SJSA1 (cell line): ENCODE measurements at regions not wholly inside any gene's neighbourhood (a gene's known extent, or its start where the extent isn't known, plus 50 kb on each side); places are given as distances from the start of the nearest gene placed in this dataset.
"Not testable (repeated sequence)": the region's sequence is repeated elsewhere in the genome, so short reads cannot be mapped to it uniquely, and the experiment has no call there.

Experiments used
- DNase-seq, 2 experiments: peaks; one replicate each; pipeline ENCODE4 v3.0.0-alpha.2; 2015 to 2020; ENCODE audit warnings: low spot score in 2 of 2, low read depth in 1 of 2
- H3K27ac ChIP-seq: fragments of 250-450 bp; sonication (Bioruptor Pico); 2 replicates; pipeline ENCODE4 v1.5.1; 2020; ENCODE audit warnings: mild to moderate bottlenecking, moderate library complexity
- H3K27me3 ChIP-seq: fragments of 250-450 bp; sonication (Bioruptor Pico); replicated peaks from 2 replicates; pipeline ENCODE4 v1.5.1; 2020; ENCODE audit warnings: mild to moderate bottlenecking, moderate library complexity
- H3K36me3 ChIP-seq: fragments of 250-450 bp; sonication (Bioruptor Pico); 2 replicates; pipeline ENCODE4 v1.5.1; 2020; ENCODE audit warnings: mild to moderate bottlenecking
- H3K4me1 ChIP-seq: fragments of 250-450 bp; sonication (Bioruptor Pico); replicated peaks from 2 replicates; pipeline ENCODE4 v1.6.1; 2021; ENCODE audit warnings: mild to moderate bottlenecking
- H3K4me3 ChIP-seq: fragments of 250-450 bp; sonication (Bioruptor Pico); 2 replicates; pipeline ENCODE4 v1.5.1; 2020; ENCODE audit warnings: mild to moderate bottlenecking
- H3K9me3 ChIP-seq: fragments of 250-450 bp; sonication (Bioruptor Pico); replicated peaks from 2 replicates; pipeline ENCODE4 v1.5.1; 2020; ENCODE audit warnings: mild to moderate bottlenecking

DNA sequence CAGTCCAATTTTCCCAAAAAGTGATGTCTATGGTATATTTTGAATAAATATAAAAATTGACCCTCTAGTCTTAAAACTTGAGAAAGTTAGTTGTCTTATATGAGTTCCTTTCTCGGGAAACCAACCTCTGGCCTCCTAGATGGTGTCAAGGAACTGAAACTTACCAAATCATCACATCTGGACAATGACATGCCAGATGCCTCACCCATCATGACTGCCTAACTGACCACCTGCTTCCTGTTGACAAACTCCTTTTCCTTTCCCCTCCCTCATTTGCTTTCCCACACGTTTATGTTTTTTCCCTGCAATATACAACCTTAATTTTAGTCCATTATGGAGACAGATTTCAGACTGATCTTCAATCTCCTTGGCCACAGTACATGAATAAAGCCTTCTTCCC is 731.0 kb downstream of the EPHA7 start:
- Histone ChIP-seq H3K4me3 (no peak overlapping the region), H3K27ac (no peak overlapping the region)

DNA sequence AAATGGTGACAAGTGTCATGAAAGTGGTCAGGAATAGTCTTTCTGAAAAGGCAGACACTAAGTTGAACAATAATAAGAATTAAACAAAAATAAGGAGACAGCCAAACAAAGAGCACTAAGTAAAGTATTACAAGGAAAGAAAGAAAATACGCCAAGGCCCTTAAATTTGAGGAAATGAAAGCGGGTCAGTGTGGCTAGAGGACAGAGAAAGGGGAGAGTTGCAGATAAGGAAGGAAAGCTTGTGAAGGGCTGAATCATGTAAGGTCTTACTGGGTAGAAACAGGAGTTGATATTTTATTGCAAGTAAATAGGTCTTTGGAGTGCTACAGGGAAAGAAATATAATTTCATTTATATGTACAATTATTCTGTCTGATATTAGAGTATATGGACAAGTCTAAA is 732.1 kb downstream of the EPHA7 start:
- H3K9me3 ChIP-seq: no peaks in the 10 kb centered on the region; the same call in 1 of the 2 replicates
- no peak for DNase-seq

More for the DNA sequence above, 731.0 kb downstream of the EPHA7 start:
- Histone ChIP-seq H3K36me3 (no peaks in the 10 kb centered on the region), H3K27me3 (no peaks in the 10 kb centered on the region), H3K9me3 (no peaks in the 10 kb centered on the region; the same call in 1 of the 2 replicates), H3K4me1 (no peaks in the 10 kb centered on the region)
- no peak for DNase-seq

DNA sequence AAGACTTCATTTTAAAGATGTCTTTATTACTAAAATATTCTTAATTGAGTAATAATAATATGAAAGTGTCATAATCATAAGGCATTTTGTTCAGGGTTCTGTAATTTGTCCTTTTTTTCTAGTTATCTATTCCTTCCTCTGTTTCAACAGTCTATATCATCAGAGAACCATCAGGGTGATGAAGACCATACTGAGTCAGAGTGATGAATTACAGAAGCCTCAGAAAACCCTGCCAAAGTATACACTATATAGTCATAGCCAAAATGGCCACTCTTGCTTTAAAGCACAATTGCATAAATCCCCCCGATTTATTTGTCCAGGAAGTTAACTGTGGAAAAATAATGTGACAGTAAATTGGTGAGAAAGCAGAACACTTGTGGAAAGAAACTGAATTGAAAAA is 735.0 kb downstream of the EPHA7 start:
- Histone ChIP-seq H3K36me3 (no peaks in the 10 kb centered on the region), H3K4me1 (no peaks in the 10 kb centered on the region), H3K9me3 (no peaks in the 10 kb centered on the region), H3K27me3 (no peaks in the 10 kb centered on the region), H3K4me3 (no peak overlapping the region), H3K27ac (no peak overlapping the region)
- no peak for DNase-seq

More for the DNA sequence above, 732.1 kb downstream of the EPHA7 start:
- Histone ChIP-seq H3K27ac (no peak overlapping the region), H3K36me3 (no peaks in the 10 kb centered on the region), H3K4me3 (no peak overlapping the region), H3K27me3 (no peaks in the 10 kb centered on the region), H3K4me1 (no peaks in the 10 kb centered on the region)

DNA sequence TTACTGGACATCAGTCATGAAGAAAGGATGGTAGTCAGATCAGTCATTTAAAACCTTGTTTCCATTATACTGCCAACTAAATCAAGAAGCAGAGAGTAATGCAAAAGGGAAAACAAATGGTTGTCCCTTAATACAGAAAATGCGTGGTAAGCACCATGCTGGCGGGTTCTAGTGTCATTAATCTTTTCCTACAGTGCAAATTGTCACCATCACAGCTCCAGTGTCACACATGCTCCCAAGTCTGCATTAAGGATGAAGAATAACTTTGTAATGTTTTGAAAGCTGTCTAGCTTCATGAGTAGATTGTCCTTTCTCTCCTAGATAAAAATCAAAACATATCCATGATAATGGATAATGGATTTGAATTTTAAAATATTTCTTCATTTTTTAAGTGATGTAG is 735.6 kb downstream of the EPHA7 start:
- H3K9me3 ChIP-seq: no peaks in the 10 kb centered on the region
- no peaks in the 10 kb centered on the region for H3K36me3 ChIP-seq
- H3K27ac ChIP-seq: no peak overlapping the region
- H3K4me1 ChIP-seq: no peaks in the 10 kb centered on the region
- H3K27me3 ChIP-seq: no peaks in the 10 kb centered on the region
- no peak for DNase-seq
- H3K4me3 ChIP-seq: no peak overlapping the region

DNA sequence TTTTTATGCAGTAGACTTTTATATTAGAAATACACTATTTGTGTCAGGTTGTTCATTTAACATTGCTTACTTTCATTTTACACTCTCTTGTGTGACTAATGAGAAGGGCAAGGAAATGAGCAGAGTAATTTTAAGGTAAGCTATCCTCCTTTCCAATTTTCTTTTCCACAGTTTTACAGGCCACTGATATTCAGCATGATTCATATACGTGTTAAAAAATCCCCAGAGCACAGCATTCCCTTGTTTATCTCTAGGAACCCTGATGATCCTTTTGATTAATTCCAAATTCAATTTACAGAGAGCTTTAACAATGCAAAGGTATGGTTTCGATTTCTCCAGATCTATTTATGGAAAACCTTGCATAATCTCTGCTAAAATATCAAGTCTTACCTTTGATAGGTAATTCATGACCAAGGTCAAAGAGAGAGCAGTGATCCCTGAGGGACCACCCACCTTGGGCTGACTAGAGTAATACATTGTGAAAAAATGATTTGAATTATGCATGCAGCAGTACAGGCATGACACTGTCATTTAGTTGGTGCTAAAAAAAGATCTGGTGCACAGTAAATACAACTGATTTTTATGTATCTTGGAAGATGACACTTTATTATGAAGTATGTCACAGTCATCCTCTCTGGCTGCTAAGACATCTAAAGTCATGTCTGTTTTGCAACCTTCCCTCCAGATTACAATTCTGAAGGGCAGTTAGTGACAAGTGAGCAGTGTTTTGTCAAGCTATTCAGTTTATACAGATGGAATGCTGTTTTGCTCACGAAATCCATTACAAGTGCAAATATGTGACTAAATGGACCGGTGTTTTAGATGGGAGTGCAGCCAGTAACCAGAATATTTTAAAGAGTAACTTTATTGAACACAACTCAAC is 736.6 kb downstream of the EPHA7 start:
- H3K27ac ChIP-seq: no peak overlapping the region
- DNase-seq: no peak
- H3K4me3 ChIP-seq: no peak overlapping the region
- no peaks in the 10 kb centered on the region for H3K36me3 ChIP-seq
- no peaks in the 10 kb centered on the region for H3K9me3 ChIP-seq
- no peaks in the 10 kb centered on the region for H3K4me1 ChIP-seq
- no peaks in the 10 kb centered on the region for H3K27me3 ChIP-seq

DNA sequence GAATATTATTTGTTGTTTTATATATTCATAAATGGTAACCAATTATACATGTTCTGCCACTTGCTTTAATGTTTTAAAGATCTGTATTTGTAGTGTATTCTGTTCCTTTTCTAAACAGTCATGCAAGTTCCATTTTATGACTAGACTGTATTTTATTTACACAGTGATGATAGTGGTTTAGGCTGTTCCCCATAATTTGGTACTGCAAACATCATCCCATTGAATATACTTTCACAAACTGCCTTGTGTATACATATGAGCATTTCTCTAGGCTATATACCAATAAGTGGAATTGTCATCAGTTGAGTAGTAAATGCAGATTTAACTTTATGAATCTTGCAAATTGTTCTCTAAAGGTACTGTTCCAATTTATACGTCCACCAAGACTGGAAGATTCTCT is 738.0 kb downstream of the EPHA7 start:
- no peak overlapping the region for H3K4me3 ChIP-seq
- no peaks in the 10 kb centered on the region for H3K4me1 ChIP-seq
- H3K27me3 ChIP-seq: no peaks in the 10 kb centered on the region
- no peak overlapping the region for H3K27ac ChIP-seq
- DNase-seq: no peak
- no peaks in the 10 kb centered on the region for H3K36me3 ChIP-seq
- H3K9me3 ChIP-seq: no peaks in the 10 kb centered on the region

DNA sequence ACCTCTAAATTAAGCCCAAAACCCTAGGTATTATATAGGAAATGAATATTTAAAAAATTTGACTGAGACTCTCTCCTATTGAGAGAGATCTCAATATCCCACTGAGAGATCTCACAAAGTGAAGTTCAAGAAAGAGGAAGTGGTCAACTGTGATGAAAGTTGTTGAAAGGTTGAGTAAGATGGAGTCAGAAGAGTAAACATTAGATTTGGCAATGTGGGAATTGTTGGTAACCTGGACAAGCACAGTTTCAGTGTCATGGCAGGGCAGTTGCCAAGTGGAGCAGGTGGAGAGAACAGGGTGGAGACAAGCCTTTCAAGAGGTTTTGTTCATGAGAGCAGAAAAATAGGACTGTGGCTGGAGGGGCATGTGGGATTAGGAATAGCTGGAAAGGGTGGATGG is 747.9 kb downstream of the EPHA7 start:
- DNase-seq, H3K27me3 ChIP-seq, H3K4me1 ChIP-seq, H3K27ac ChIP-seq, H3K9me3 ChIP-seq, H3K36me3 ChIP-seq, H3K4me3 ChIP-seq: not testable (repeated sequence)

DNA sequence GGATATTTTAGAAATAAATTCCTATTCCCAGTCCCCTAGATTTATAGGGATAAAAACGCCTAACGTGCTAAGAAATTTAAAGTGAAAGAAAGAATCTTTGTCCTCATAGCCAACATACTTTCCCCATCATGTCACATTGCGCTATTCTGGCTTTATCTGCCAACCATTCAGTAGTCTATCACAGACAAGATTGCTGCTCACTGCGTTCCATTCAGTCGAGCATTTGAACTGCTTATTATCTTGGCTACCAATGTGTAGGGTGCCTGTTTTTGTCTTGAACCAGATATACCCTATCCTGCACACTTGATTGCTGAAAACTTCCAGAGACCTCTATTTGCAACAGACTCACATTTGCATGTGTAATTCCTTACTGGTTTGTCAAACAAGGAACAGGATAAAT is 751.5 kb downstream of the EPHA7 start:
- no peaks in the 10 kb centered on the region for H3K9me3 ChIP-seq
- no peaks in the 10 kb centered on the region for H3K4me1 ChIP-seq
- H3K27me3 ChIP-seq: no peaks in the 10 kb centered on the region
- no peaks in the 10 kb centered on the region for H3K36me3 ChIP-seq
- DNase-seq: no peak
- H3K4me3 ChIP-seq: no peak overlapping the region
- H3K27ac ChIP-seq: no peak overlapping the region

DNA sequence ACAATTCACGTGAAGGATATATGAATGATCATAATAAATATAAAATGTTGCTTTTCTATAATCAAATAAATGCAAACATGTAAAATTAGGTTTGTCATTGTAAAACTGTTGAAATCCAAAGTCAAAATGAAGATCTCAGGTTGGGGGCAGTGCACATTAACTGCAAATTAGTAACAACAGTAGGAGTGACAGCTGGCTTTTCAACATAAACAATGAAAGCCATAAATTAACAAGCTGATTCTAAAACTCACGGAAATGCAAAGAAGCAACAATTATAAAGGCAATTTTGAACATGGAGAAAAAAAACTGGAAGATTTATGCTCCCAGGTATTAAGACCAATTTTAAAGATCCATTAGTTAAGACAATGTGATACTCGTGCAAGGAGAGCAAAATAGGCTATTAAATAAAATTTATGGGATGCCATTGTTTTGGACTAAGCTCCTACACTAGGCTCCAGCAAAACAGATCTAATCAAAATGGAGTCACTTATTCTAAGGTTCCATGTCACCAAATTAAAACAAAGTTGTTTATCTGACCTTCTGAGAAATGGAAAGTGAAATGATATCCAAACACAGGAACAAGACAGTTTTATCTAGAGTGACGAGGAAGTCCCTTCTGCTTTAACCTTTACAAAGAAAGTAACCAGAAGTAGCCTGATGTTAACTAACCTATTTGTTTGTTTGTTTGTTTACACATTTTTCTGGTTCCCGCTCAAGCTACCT is 770.8 kb downstream of the EPHA7 start:
- Histone ChIP-seq H3K36me3 (no peaks in the 10 kb centered on the region), H3K4me3 (no peak overlapping the region), H3K9me3 (no peaks in the 10 kb centered on the region; the same call in 1 of the 2 replicates), H3K27ac (no peak overlapping the region), H3K27me3 (no peaks in the 10 kb centered on the region), H3K4me1 (no peaks in the 10 kb centered on the region)
- DNase-seq: no peak

DNA sequence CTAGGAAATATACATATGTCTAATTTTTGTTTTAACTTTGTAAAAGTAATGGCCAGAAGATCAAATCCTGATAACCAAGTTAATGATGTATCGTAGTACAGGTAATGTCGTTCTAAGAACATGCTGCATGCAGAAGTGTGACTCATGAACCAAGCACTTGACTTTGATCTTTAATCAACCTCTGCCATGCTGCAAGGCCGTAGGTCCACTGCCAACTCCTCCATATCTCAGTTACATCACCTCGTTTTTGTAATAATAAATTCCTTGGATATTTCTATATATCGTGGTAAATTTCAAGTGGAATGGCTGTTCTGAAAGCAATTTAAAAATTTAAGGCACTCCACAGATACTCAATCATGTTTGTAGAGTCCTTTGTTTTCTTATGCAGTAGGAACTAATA is 771.7 kb downstream of the EPHA7 start:
- Histone ChIP-seq H3K27me3 (no peaks in the 10 kb centered on the region), H3K27ac (no peak overlapping the region), H3K4me1 (no peaks in the 10 kb centered on the region), H3K4me3 (no peak overlapping the region), H3K36me3 (no peaks in the 10 kb centered on the region), H3K9me3 (no peaks in the 10 kb centered on the region; the same call in 1 of the 2 replicates)
- DNase-seq: no peak

DNA sequence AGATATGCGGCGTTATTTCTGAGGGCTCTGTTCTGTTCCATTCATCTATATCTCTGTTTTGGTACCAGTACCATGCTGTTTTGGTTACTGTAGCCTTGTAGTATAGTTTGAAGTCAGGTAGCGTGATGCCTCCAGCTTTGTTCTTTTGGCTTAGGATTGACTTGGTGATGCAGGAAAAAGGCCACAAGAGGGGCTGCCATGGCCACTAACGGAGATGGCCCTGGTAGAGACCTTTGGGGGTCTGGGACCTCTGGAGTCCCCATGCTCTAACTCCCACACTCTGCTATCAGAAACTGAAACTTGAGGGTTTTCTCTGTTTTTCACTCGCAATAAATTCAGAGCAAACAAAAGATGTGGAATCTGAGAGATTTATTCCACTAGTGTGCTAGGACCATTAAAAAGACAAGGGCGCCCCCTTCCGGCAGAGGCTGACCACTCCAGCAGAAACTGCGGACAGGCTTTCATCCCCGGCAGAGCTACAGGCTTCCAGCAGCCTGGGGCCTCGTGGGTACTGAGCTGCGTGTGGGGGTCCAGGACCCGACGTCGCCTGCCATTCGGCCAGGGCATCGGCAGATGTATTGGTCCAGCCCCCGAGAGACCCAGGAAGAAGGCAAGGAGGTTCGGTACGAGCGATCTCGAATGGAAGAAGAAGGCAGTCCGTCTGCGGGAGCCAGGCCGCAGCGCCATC is 775.1 kb downstream of the EPHA7 start:
- not testable (repeated sequence) for H3K4me1 ChIP-seq, H3K9me3 ChIP-seq, H3K27me3 ChIP-seq, H3K27ac ChIP-seq, H3K36me3 ChIP-seq, H3K4me3 ChIP-seq
- peak; percentile 9 to 51 for DNase-seq

DNA sequence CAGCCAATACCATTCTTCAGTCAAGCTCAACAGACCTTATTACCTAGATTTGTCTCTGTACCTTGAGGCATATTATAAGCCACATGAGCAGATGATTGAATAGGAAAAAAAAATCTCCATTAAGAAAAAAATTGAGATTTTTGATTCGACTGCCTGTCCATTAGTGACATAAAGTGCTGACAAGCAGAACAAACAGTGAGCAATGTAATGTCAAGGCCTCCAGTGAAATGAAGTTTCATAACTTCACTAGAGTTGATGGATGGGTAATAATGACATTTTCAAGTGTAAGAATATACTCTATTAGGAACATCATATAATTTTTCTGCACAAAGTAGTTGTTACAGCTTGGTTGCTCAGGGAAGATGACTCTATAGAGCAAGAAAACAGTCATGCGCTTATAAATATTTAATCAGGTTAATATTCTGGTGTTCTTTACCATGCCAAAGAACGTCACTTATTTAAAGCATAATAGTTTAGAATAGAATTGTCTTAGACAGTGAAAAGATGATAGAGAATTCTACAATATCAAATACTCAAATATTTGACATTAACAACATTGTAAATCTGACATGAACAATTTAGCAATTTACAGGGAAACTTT is 783.7 kb downstream of the EPHA7 start:
- Histone ChIP-seq H3K27ac (no peak overlapping the region), H3K4me3 (no peak overlapping the region), H3K36me3 (no peaks in the 10 kb centered on the region), H3K9me3 (no peaks in the 10 kb centered on the region), H3K4me1 (no peaks in the 10 kb centered on the region), H3K27me3 (no peaks in the 10 kb centered on the region)
- DNase-seq: no peak

DNA sequence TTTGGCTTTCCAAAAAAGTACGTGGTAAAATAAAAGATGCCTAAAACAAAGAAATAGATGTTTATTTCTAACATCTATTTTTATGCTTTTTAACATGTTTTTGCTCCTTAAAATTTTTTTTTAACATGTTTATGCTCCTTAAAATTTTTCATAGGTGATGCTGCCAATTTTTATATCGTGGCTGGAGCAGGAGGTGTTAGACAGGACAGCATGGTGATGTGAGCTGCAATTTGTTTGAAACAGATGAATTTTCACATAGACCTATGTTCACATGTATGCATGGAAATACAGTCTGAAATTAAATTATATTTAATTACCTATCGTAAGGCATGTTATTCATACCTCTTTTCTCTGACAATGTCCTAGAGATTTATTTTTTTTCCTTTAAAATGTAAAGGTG is 784.8 kb downstream of the EPHA7 start:
- Histone ChIP-seq H3K27me3 (no peaks in the 10 kb centered on the region), H3K27ac (no peak overlapping the region), H3K4me1 (no peaks in the 10 kb centered on the region), H3K9me3 (no peaks in the 10 kb centered on the region), H3K4me3 (no peak overlapping the region), H3K36me3 (no peaks in the 10 kb centered on the region)
- no peak for DNase-seq

DNA sequence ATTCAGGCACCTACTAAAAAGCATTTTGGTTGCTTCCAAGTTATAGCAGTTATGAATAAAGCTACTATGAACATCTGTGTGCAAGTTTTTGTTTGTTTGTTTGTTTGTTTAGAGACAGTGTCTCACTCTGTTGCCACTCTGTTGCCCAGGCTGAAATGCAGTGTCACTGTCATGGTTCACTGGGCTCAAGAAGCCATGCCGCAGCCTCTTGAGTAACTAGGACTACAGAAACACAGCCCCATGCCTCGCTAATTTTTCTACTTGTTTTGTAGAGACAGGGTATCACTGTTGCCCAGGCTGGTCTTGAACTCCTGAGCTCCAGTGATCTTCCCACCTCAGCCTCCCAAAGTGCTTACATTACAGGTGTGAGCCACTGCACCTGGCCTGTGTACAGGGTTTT is 795.9 kb downstream of the EPHA7 start:
- Histone ChIP-seq H3K36me3 (no peaks in the 10 kb centered on the region), H3K4me1 (no peaks in the 10 kb centered on the region), H3K4me3 (no peak overlapping the region), H3K9me3 (no peaks in the 10 kb centered on the region), H3K27ac (no peak overlapping the region), H3K27me3 (no peaks in the 10 kb centered on the region)
- no peak for DNase-seq
